CD4-positive, CD25-positive, alpha-beta regulatory T cell (primary cell): ENCODE measurements at regions not wholly inside any gene's neighbourhood (a gene's known extent, or its start where the extent isn't known, plus 50 kb on each side); places are given as distances from the start of the nearest gene placed in this dataset.

Source experiments
- ATAC-seq, 2 donors: fragments of 150-1000 bp; cut with Tn5 transposase; one replicate each; pipeline ENCODE4 v1.10.0; 2021; ENCODE audit warnings: low read depth in 2 of 2, moderate number of reproducible peaks in 2 of 2, moderate library complexity in 1 of 2
- DNase-seq, 3 donors: peaks; one replicate each; pipeline versions ENCODE4 v3.0.0 to v3.0.0-alpha.2; 2012 to 2022; ENCODE audit warnings: mixed read lengths in 1 of 3
- H3K27ac ChIP-seq: one replicate; pipeline ENCODE4 v1.7.0; 2013; ENCODE audit warnings: mild to moderate bottlenecking, low read length; ENCODE audit not compliant: insufficient read depth, poor library complexity, severe bottlenecking
- H3K27me3 ChIP-seq: one replicate; pipeline ENCODE4 v1.7.0; 2013; ENCODE audit warnings: low read length; ENCODE audit not compliant: control insufficient read depth, insufficient read depth
- H3K36me3 ChIP-seq: one replicate; pipeline ENCODE4 v1.7.0; 2013; ENCODE audit warnings: mild to moderate bottlenecking, low read length, moderate library complexity; ENCODE audit not compliant: control insufficient read depth, insufficient read depth
- H3K4me1 ChIP-seq: 2 replicates; pipeline ENCODE4 v1.7.0; 2013; ENCODE audit warnings: mild to moderate bottlenecking, low read length; ENCODE audit not compliant: insufficient read depth, control insufficient read depth, poor library complexity, severe bottlenecking
- H3K4me3 ChIP-seq: one replicate; pipeline ENCODE4 v1.7.0; 2013; ENCODE audit warnings: low read depth, mild to moderate bottlenecking, low read length, moderate library complexity
- H3K9me3 ChIP-seq, 2 experiments: 1 replicate in 1 of 2; 2 replicates in 1 of 2; pipeline ENCODE4 v1.7.0; 2013; ENCODE audit warnings: low read length in 2 of 2, mild to moderate bottlenecking in 1 of 2, moderate library complexity in 1 of 2; ENCODE audit not compliant: control insufficient read depth in 2 of 2
- H3K27ac Mint-ChIP-seq, 3 donors: one replicate each; pipeline ENCODE4 v1.8.0; 2020 to 2022; ENCODE audit warnings: mild to moderate bottlenecking in 3 of 3, mixed read lengths in 3 of 3, moderate library complexity in 2 of 3
- H3K27me3 Mint-ChIP-seq: one replicate; pipeline ENCODE4 v1.8.0; 2022; ENCODE audit warnings: mild to moderate bottlenecking, mixed read lengths
- H3K36me3 Mint-ChIP-seq: one replicate; pipeline ENCODE4 v1.8.0; 2020; ENCODE audit warnings: mixed read lengths
- H3K4me1 Mint-ChIP-seq, 4 donors: one replicate each; pipeline ENCODE4 v1.8.0; 2020 to 2022; ENCODE audit warnings: mixed read lengths in 4 of 4, mild to moderate bottlenecking in 1 of 4
- H3K4me3 Mint-ChIP-seq, 4 donors: one replicate each; pipeline ENCODE4 v1.8.0; 2020 to 2022; ENCODE audit warnings: mild to moderate bottlenecking in 4 of 4, mixed read lengths in 4 of 4, moderate library complexity in 3 of 4
- H3K9me3 Mint-ChIP-seq, 7 donors: one replicate each; pipeline ENCODE4 v1.8.0; 2020 to 2022; ENCODE audit warnings: mixed read lengths in 7 of 7, mild to moderate bottlenecking in 3 of 7, moderate library complexity in 2 of 7

DNA sequence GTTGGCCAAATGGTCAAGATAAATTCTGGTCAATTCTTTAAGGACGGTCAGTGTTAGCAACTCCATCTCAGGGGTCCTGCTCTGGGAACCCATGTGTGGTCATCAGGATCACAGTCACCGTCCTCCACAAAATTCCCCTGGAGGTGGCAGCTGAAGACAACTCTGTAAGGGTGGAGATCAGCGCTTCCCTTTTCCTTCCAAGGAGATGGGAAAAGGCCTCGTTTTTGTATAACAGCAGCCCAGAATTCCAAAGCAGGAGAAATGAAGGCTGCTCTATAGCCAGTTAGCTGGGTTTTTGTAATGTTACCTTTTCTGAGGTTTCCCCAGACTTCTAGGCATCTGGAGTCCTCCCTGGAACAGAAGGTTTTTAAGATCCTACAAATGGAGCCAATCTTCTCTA is 334.8 kb downstream of the MYCN start:
- Histone ChIP-seq H3K27ac (no peak overlapping the region), H3K4me3 (no peak overlapping the region), H3K9me3 (no peaks in the 10 kb centered on the region), H3K27me3 (no peaks in the 10 kb centered on the region), H3K4me1 (no peaks in the 10 kb centered on the region), H3K36me3 (no peaks in the 10 kb centered on the region)
- DNase-seq (no peak), ATAC-seq (no peak)
- Mint-ChIP-seq H3K9me3 (peaks cover 0 to 2% (median 0%) of the 10 kb centered on the region in 7 donors), H3K27ac (no peak overlapping the region), H3K27me3 (no peaks in the 10 kb centered on the region), H3K36me3 (no peaks in the 10 kb centered on the region), H3K4me3 (no peak overlapping the region), H3K4me1 (no peaks in the 10 kb centered on the region)

- Histone ChIP-seq H3K27ac (no peak overlapping the region), H3K36me3 (no peaks in the 10 kb centered on the region), H3K4me3 (no peak overlapping the region), H3K27me3 (no peaks in the 10 kb centered on the region), H3K9me3 (no peaks in the 10 kb centered on the region), H3K4me1 (no peaks in the 10 kb centered on the region)
- Mint-ChIP-seq H3K27me3 (no peaks in the 10 kb centered on the region), H3K36me3 (no peaks in the 10 kb centered on the region), H3K4me3 (no peak overlapping the region), H3K4me1 (no peaks in the 10 kb centered on the region), H3K9me3 (peaks cover 0 to 2% (median 0%) of the 10 kb centered on the region in 7 donors), H3K27ac (peak overlapping the region in 1 of 3 donors; percentile 29)
- no peak for ATAC-seq
- DNase-seq, result no peak
Observed at GRCh38 chr2:16273111-16273510, 332.8 kb downstream of the MYCN start.

DNA sequence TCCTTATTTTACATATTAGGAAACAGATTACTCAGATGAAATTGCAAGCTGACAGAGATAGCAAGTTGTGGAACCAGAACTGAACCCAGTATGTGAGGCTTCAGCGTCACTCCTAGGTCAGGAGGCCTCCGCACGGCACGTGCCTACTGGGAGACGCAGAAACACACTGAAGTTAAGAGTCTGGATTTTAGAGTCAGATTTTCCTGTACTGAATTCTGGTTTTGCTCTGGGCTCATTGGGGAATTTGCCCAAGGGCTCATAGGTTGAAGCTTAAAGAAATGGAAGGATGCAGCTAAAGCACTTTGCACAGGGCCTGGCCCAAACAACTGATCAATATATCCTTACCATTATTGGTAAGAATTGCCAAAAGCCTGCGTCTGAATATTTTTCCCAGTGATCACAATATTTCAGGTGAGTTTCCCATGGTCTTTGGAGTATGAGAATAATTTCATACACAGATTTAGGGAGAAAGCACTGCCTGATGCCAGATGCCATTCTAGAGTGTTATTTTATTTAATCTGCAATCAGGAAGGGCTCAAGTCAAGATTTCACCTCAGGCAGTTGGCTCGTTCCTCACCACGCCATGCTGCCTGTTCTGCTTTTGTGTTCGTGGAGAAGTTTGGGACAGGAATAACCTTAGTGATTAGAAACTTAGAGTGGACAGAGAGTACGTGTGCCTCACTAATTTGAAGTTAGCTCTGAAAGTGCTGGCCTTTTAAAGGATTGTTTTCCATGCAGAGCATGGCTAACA is 331.9 kb downstream of the MYCN start:
- no peaks in the 10 kb centered on the region for H3K36me3 Mint-ChIP-seq

DNA sequence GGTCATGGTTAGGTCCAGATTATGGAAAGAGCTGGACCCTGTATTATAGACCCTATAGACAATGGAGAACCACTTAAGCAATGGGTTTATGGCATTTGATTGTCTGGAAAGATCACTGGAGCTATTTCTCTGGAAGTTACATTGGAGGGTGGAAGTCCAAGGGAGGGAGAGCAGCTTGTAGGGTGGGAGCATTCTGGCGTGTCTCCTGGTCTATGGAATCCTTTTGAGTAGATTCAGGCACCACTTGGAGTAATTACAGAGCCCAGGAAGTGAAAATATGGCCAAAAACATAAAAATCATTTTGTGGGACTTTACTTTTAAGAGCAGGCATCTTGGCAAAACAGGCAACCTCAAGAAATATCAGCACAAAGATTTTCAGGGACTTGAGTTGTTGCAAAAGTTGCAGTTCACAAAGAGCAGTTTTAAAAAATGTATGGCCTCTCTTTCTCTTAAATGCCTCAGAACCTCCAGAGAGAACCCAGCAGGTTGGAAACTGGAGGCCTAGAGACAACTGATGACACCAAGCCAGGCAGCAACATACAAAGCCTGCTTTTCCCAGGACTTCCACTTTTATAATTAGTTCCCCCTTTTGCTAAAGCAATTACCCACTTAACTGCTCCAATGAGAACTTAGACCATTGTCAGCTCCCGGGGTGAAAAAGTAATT is 331.0 kb downstream of the MYCN start:
- no peak overlapping the region for H3K4me3 Mint-ChIP-seq
- no peak overlapping the region for H3K27ac Mint-ChIP-seq
- Histone ChIP-seq H3K36me3 (no peaks in the 10 kb centered on the region), H3K9me3 (no peaks in the 10 kb centered on the region), H3K27ac (no peak overlapping the region), H3K4me3 (no peak overlapping the region), H3K4me1 (no peaks in the 10 kb centered on the region), H3K27me3 (no peaks in the 10 kb centered on the region)
- no peaks in the 10 kb centered on the region for H3K27me3 Mint-ChIP-seq
- ATAC-seq (no peak), DNase-seq (no peak)
- H3K36me3 Mint-ChIP-seq, result no peaks in the 10 kb centered on the region
- peaks cover 0 to 2% (median 0%) of the 10 kb centered on the region in 7 donors for H3K9me3 Mint-ChIP-seq
- no peaks in the 10 kb centered on the region for H3K4me1 Mint-ChIP-seq

More for the DNA sequence above, 331.9 kb downstream of the MYCN start:
- ATAC-seq, result no peak
- H3K9me3 Mint-ChIP-seq, result peaks cover 0 to 2% (median 0%) of the 10 kb centered on the region in 7 donors
- no peaks in the 10 kb centered on the region for H3K4me1 Mint-ChIP-seq
- H3K27ac Mint-ChIP-seq, result no peak overlapping the region
- no peak for DNase-seq
- Histone ChIP-seq H3K27ac (no peak overlapping the region), H3K27me3 (no peaks in the 10 kb centered on the region), H3K4me3 (no peak overlapping the region), H3K9me3 (no peaks in the 10 kb centered on the region), H3K4me1 (no peaks in the 10 kb centered on the region), H3K36me3 (no peaks in the 10 kb centered on the region)
- H3K4me3 Mint-ChIP-seq, result no peak overlapping the region
- no peaks in the 10 kb centered on the region for H3K27me3 Mint-ChIP-seq

- Histone ChIP-seq H3K9me3 (no peaks in the 10 kb centered on the region), H3K27me3 (no peaks in the 10 kb centered on the region), H3K4me1 (no peaks in the 10 kb centered on the region), H3K27ac (no peak overlapping the region), H3K36me3 (no peaks in the 10 kb centered on the region), H3K4me3 (no peak overlapping the region)
- no peak overlapping the region for H3K4me3 Mint-ChIP-seq
- H3K36me3 Mint-ChIP-seq, result no peaks in the 10 kb centered on the region
- no peaks in the 10 kb centered on the region for H3K27me3 Mint-ChIP-seq
- H3K9me3 Mint-ChIP-seq, result peaks cover 0 to 2% (median 0%) of the 10 kb centered on the region in 7 donors
- H3K27ac Mint-ChIP-seq, result no peak overlapping the region
- no peaks in the 10 kb centered on the region for H3K4me1 Mint-ChIP-seq
- DNase-seq (no peak), ATAC-seq (no peak)
Observed at GRCh38 chr2:16270441-16270840, 330.1 kb downstream of the MYCN start.

GRCh38 chr2:16268301-16269000 is 328.1 kb downstream of the MYCN start:
- Mint-ChIP-seq H3K4me3 (no peak overlapping the region), H3K27me3 (no peaks in the 10 kb centered on the region), H3K36me3 (no peaks in the 10 kb centered on the region), H3K9me3 (peaks cover 0 to 2% (median 0%) of the 10 kb centered on the region in 7 donors), H3K27ac (no peak overlapping the region), H3K4me1 (no peaks in the 10 kb centered on the region)
- no peak overlapping the region for H3K27ac ChIP-seq
- H3K4me1 ChIP-seq, result no peaks in the 10 kb centered on the region
- DNase-seq (no peak), ATAC-seq (no peak)
- H3K36me3 ChIP-seq, result no peaks in the 10 kb centered on the region
- H3K4me3 ChIP-seq, result no peak overlapping the region
- H3K9me3 ChIP-seq, result no peaks in the 10 kb centered on the region
- no peaks in the 10 kb centered on the region for H3K27me3 ChIP-seq

DNA sequence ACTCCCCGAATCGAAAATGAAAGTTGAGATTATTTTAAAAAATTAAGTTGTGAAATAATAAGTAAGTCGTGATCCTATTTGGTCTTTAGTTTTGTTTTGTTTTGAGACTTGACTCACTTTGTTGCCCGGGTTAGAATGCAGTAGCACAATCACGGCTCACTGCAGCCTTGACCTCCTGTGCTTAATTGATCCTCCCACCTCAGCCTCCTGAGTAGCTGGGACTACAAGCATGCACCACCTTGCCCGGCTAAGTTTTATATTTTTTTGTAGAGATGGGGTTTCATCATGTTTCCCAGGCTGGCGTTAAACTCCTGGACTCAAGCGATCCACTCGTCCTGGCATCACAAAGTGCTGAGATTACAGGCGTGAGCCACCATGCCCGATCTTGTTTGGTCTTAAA is 326.2 kb downstream of the MYCN start:
- DNase-seq, result no peak
- Histone ChIP-seq H3K4me3 (no peak overlapping the region), H3K27me3 (no peaks in the 10 kb centered on the region), H3K9me3 (no peaks in the 10 kb centered on the region), H3K36me3 (no peaks in the 10 kb centered on the region), H3K27ac (no peak overlapping the region), H3K4me1 (no peaks in the 10 kb centered on the region)
- no peak overlapping the region for H3K4me3 Mint-ChIP-seq
- no peaks in the 10 kb centered on the region for H3K4me1 Mint-ChIP-seq
- peaks cover 0 to 2% (median 0%) of the 10 kb centered on the region in 7 donors for H3K9me3 Mint-ChIP-seq
- H3K27ac Mint-ChIP-seq, result no peak overlapping the region
- no peaks in the 10 kb centered on the region for H3K27me3 Mint-ChIP-seq
- ATAC-seq, result no peak
- H3K36me3 Mint-ChIP-seq, result no peaks in the 10 kb centered on the region
